ENCODE measurements at regions not wholly inside any gene's neighbourhood (a gene's known extent, or its start where the extent isn't known, plus 50 kb on each side); places are given as distances from the start of the nearest gene placed in this dataset.

DNA sequence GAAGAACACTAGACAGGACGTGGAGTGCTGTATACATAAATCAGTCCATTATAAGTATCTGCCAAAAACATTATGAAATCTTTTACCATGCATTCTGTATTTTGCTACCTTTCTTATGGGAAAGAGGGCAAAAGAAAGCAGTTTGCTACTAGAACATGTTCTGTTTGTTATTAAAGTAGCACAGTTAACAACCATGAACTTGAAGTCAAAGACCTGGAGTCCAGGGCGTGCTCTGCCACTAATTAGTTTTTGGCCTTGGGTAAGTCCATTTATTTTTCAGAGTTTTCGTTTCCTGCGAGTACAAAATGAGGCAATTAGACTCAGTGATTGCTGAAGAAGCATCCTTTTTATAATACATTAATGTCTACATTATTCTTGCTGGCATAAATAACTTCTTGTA is 143.3 kb upstream of the AGTR1 start:
- H3K4me3 ChIP-seq, result no peak overlapping the region

More for the DNA sequence above, 143.3 kb upstream of the AGTR1 start:
- ChIA-PET SMC1A (ENCODE audit: uncharacterized antibody, unreplicated experiment) (no interaction called here), CTCF (no interaction called here), RAD21 (ENCODE audit: unreplicated experiment) (no interaction called here), POLR2A (no interaction called here)
- H3K4me1 ChIP-seq (ENCODE audit: control insufficient read depth, insufficient read depth, low read length), result no peaks in the 10 kb centered on the region
- ATAC-seq (no peak), FAIRE-seq (no peak), DNase-seq (ENCODE audit: low read depth, low spot score) (no peak)
- no peaks in the 10 kb centered on the region for H3K79me2 ChIP-seq (ENCODE audit: control insufficient read depth, insufficient read depth, low read length)
- in situ Hi-C loops (cut with MboI), result no loop called here
- no TSS peak for BruUV-seq (replicated peaks)
- no peak for TF ChIP-seq SMARCA5 (IDR thresholded peaks at IDR 0.05)
- TF ChIP-seq, protein P1, sequence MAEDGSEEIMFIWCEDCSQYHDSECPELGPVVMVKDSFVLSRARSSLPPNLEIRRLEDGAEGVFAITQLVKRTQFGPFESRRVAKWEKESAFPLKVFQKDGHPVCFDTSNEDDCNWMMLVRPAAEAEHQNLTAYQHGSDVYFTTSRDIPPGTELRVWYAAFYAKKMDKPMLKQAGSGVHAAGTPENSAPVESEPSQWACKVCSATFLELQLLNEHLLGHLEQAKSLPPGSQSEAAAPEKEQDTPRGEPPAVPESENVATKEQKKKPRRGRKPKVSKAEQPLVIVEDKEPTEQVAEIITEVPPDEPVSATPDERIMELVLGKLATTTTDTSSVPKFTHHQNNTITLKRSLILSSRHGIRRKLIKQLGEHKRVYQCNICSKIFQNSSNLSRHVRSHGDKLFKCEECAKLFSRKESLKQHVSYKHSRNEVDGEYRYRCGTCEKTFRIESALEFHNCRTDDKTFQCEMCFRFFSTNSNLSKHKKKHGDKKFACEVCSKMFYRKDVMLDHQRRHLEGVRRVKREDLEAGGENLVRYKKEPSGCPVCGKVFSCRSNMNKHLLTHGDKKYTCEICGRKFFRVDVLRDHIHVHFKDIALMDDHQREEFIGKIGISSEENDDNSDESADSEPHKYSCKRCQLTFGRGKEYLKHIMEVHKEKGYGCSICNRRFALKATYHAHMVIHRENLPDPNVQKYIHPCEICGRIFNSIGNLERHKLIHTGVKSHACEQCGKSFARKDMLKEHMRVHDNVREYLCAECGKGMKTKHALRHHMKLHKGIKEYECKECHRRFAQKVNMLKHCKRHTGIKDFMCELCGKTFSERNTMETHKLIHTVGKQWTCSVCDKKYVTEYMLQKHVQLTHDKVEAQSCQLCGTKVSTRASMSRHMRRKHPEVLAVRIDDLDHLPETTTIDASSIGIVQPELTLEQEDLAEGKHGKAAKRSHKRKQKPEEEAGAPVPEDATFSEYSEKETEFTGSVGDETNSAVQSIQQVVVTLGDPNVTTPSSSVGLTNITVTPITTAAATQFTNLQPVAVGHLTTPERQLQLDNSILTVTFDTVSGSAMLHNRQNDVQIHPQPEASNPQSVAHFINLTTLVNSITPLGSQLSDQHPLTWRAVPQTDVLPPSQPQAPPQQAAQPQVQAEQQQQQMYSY (CRISPR knock-in tag; IDR thresholded peaks at IDR 0.05), result no peak
- TF ChIP-seq, protein P2, sequence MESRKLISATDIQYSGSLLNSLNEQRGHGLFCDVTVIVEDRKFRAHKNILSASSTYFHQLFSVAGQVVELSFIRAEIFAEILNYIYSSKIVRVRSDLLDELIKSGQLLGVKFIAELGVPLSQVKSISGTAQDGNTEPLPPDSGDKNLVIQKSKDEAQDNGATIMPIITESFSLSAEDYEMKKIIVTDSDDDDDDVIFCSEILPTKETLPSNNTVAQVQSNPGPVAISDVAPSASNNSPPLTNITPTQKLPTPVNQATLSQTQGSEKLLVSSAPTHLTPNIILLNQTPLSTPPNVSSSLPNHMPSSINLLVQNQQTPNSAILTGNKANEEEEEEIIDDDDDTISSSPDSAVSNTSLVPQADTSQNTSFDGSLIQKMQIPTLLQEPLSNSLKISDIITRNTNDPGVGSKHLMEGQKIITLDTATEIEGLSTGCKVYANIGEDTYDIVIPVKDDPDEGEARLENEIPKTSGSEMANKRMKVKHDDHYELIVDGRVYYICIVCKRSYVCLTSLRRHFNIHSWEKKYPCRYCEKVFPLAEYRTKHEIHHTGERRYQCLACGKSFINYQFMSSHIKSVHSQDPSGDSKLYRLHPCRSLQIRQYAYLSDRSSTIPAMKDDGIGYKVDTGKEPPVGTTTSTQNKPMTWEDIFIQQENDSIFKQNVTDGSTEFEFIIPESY (IDR thresholded peaks at IDR 0.05), result no peak
- TF ChIP-seq HCFC1 (IDR thresholded peaks at IDR 0.05; ENCODE audit: low read length), result no peak
- TF ChIP-seq, protein P3, sequence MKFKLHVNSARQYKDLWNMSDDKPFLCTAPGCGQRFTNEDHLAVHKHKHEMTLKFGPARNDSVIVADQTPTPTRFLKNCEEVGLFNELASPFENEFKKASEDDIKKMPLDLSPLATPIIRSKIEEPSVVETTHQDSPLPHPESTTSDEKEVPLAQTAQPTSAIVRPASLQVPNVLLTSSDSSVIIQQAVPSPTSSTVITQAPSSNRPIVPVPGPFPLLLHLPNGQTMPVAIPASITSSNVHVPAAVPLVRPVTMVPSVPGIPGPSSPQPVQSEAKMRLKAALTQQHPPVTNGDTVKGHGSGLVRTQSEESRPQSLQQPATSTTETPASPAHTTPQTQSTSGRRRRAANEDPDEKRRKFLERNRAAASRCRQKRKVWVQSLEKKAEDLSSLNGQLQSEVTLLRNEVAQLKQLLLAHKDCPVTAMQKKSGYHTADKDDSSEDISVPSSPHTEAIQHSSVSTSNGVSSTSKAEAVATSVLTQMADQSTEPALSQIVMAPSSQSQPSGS (IDR thresholded peaks at IDR 0.05; ENCODE audit: low read length), result no peak
- no peak for TF ChIP-seq ZNF622 (IDR thresholded peaks at IDR 0.05)
- H2AFZ ChIP-seq (ENCODE audit: control insufficient read depth, low read depth, low read length), result no peak overlapping the region
- 20% methylated on average over 4 of the region's 4 CpGs for WGBS (ENCODE audit: insufficient coverage, insufficient replicate concordance, low lambda C conversion rate, missing lambda C conversion rate)
- intact Hi-C loops (cut with micrococcal nuclease; ENCODE audit: unreplicated experiment), result no loop called here
- no peaks in the 10 kb centered on the region for H3K9me3 ChIP-seq (replicated peaks; ENCODE audit: control insufficient read depth, insufficient read depth, low read length)
- no peak overlapping the region for H3K27ac ChIP-seq (ENCODE audit: control insufficient read depth, insufficient read depth)
- no peaks in the 10 kb centered on the region for H3K27me3 ChIP-seq (replicated peaks in 1 of 2; ENCODE audit: control insufficient read depth in 2 of 2, insufficient read depth in 2 of 2, low read length in 1 of 2)
- H3K36me3 ChIP-seq (ENCODE audit: control insufficient read depth in 2 of 2, insufficient read depth in 2 of 2, low read length in 1 of 2), result no peaks in the 10 kb centered on the region
- H4K20me1 ChIP-seq (ENCODE audit: control insufficient read depth, insufficient read depth), result no peaks in the 10 kb centered on the region
- no peak overlapping the region for H3K4me2 ChIP-seq (ENCODE audit: control insufficient read depth, insufficient read depth)
- H3K9ac ChIP-seq (ENCODE audit: control insufficient read depth, insufficient read depth, low read length), result no peak overlapping the region
